Tibial nerve (tissue), 4 donors: ENCODE measurements at regions not wholly inside any gene's neighbourhood (a gene's known extent, or its start where the extent isn't known, plus 50 kb on each side); places are given as distances from the start of the nearest gene placed in this dataset.

Source experiments
- DNase-seq, 2 donors: peaks; one replicate each; pipeline ENCODE4 v3.0.0-alpha.2; 2019; ENCODE audit warnings: low spot score in 2 of 2
- H3K27ac ChIP-seq, 4 donors: fragments of 200-600 bp; sonication (generic) in 3 of 4; one replicate each; pipeline ENCODE4 v1.5.1; 2017 to 2019; ENCODE audit warnings: mild to moderate bottlenecking in 1 of 4
- H3K27me3 ChIP-seq, 2 donors: fragments of 200-600 bp; sonication (generic) in 1 of 2; one replicate each; pipeline versions ENCODE4 v1.5.1 to v1.6.0; 2017 to 2019
- H3K36me3 ChIP-seq, 3 donors: fragments of 200-600 bp; sonication (generic); one replicate each; pipeline ENCODE4 v1.5.1; 2018 to 2019
- H3K4me1 ChIP-seq, 4 donors: fragments of 200-600 bp; sonication (generic) in 3 of 4; one replicate each; pipeline ENCODE4 v1.5.1; 2017 to 2019
- H3K4me3 ChIP-seq, 4 donors: fragments of 200-600 bp; sonication (generic) in 3 of 4; one replicate each; pipeline ENCODE4 v1.5.1; 2017 to 2019; ENCODE audit warnings: mild to moderate bottlenecking in 1 of 4, moderate library complexity in 1 of 4
- H3K9me3 ChIP-seq, 4 donors: fragments of 200-600 bp; sonication (generic) in 3 of 4; one replicate each; pipeline ENCODE4 v1.5.1; 2017 to 2019
- CTCF ChIP-seq, 5 experiments: fragments of 200-600 bp in 3 of 5; fragments of 450-650 bp in 2 of 5; sonication (generic) in 3 of 5; IDR thresholded peaks; one replicate each; pipeline ENCODE4 v1.5.1; 2016 to 2019; ENCODE audit warnings: antibody characterized with exemption in 5 of 5, mild to moderate bottlenecking in 3 of 5, moderate library complexity in 2 of 5
- EP300 ChIP-seq, 2 donors: sonication (generic); formaldehyde crosslinking; IDR thresholded peaks; one replicate each; pipeline ENCODE4 v1.6.1; 2017; ENCODE audit warnings: antibody characterized with exemption in 2 of 2, mild to moderate bottlenecking in 1 of 2
- POLR2A ChIP-seq, 2 donors: fragments of 450-650 bp; IDR thresholded peaks; one replicate each; pipeline ENCODE4 v1.6.1; 2017; ENCODE audit warnings: antibody characterized with exemption in 2 of 2, mild to moderate bottlenecking in 2 of 2, moderate library complexity in 2 of 2
- WGBS, 2 donors: methylation state at CpG; one replicate each; pipeline ENCODE4 v1.1.5; 2018; 5-methylcytosine and 5-hydroxymethylcytosine counted together

GRCh38 chr13:108369412-108369811, 99.9 kb downstream of the TNFSF13B start:
- Histone ChIP-seq H3K36me3 (no peaks in the 10 kb centered on the region), H3K27ac (no peak overlapping the region), H3K4me1 (no peaks in the 10 kb centered on the region), H3K27me3 (no peaks in the 10 kb centered on the region), H3K4me3 (no peak overlapping the region), H3K9me3 (no peaks in the 10 kb centered on the region)
- DNase-seq = no peak
- TF ChIP-seq EP300 (IDR thresholded peaks at IDR 0.05) (no peak), CTCF (IDR thresholded peaks at IDR 0.05) (no peak), POLR2A (IDR thresholded peaks at IDR 0.05) (no peak)

- no peaks in the 10 kb centered on the region for H3K4me1 ChIP-seq
- TF ChIP-seq EP300 (IDR thresholded peaks at IDR 0.05) (no peak), POLR2A (IDR thresholded peaks at IDR 0.05) (no peak), CTCF (IDR thresholded peaks at IDR 0.05) (no peak)
- no peaks in the 10 kb centered on the region for H3K9me3 ChIP-seq
- no peaks in the 10 kb centered on the region for H3K27me3 ChIP-seq
- H3K4me3 ChIP-seq = no peak overlapping the region
- H3K27ac ChIP-seq = no peak overlapping the region
- no peaks in the 10 kb centered on the region for H3K36me3 ChIP-seq
- DNase-seq = no peak
- 54 to 55% methylated on average over 2 of the region's 2 CpGs for WGBS, 2 donors
These were observed 105.5 kb downstream of the TNFSF13B start for GRCh38 chr13:108375034-108375433.

GRCh38 chr13:108375772-108376171, 106.3 kb downstream of the TNFSF13B start:
- Histone ChIP-seq H3K27ac (no peak overlapping the region), H3K4me3 (no peak overlapping the region), H3K9me3 (no peaks in the 10 kb centered on the region), H3K36me3 (no peaks in the 10 kb centered on the region), H3K27me3 (no peaks in the 10 kb centered on the region), H3K4me1 (no peaks in the 10 kb centered on the region)
- WGBS, 2 donors = 59 to 71% methylated on average over 2 of the region's 2 CpGs
- TF ChIP-seq POLR2A (IDR thresholded peaks at IDR 0.05) = no peak
- no peak for TF ChIP-seq EP300 (IDR thresholded peaks at IDR 0.05)
- no peak for DNase-seq

GRCh38 chr13:108376308-108376707, 106.8 kb downstream of the TNFSF13B start:
- Histone ChIP-seq H3K9me3 (no peaks in the 10 kb centered on the region), H3K4me1 (no peaks in the 10 kb centered on the region), H3K36me3 (no peaks in the 10 kb centered on the region), H3K27me3 (no peaks in the 10 kb centered on the region), H3K4me3 (no peak overlapping the region), H3K27ac (no peak overlapping the region)
- TF ChIP-seq CTCF (IDR thresholded peaks at IDR 0.05) = no peak
- no peak for TF ChIP-seq POLR2A (IDR thresholded peaks at IDR 0.05)
- TF ChIP-seq EP300 (IDR thresholded peaks at IDR 0.05) = no peak
- DNase-seq = no peak
- 70 to 83% methylated on average over 2 of the region's 2 CpGs for WGBS, 2 donors

- no peak for DNase-seq
- Histone ChIP-seq H3K4me3 (no peak overlapping the region), H3K27ac (no peak overlapping the region), H3K9me3 (no peaks in the 10 kb centered on the region), H3K4me1 (no peaks in the 10 kb centered on the region), H3K27me3 (no peaks in the 10 kb centered on the region), H3K36me3 (no peaks in the 10 kb centered on the region)
- TF ChIP-seq EP300 (IDR thresholded peaks at IDR 0.05) = no peak
- TF ChIP-seq POLR2A (IDR thresholded peaks at IDR 0.05) = no peak
- TF ChIP-seq CTCF (IDR thresholded peaks at IDR 0.05) = no peak
- 80 to 90% methylated on average over 6 of the region's 6 CpGs for WGBS, 2 donors
These were observed 108.2 kb downstream of the TNFSF13B start for GRCh38 chr13:108377646-108378206.

GRCh38 chr13:108383667-108384066, 114.1 kb downstream of the TNFSF13B start:
- no peak for DNase-seq
- Histone ChIP-seq H3K4me1 (no peaks in the 10 kb centered on the region), H3K27ac (no peak overlapping the region), H3K4me3 (no peak overlapping the region), H3K27me3 (no peaks in the 10 kb centered on the region), H3K9me3 (no peaks in the 10 kb centered on the region), H3K36me3 (no peaks in the 10 kb centered on the region)
- no peak for TF ChIP-seq CTCF (IDR thresholded peaks at IDR 0.05)
- TF ChIP-seq POLR2A (IDR thresholded peaks at IDR 0.05) = no peak
- no peak for TF ChIP-seq EP300 (IDR thresholded peaks at IDR 0.05)
- 73 to 75% methylated on average over 3 of the region's 3 CpGs for WGBS, 2 donors
